Loucy (cell line): ENCODE measurements at regions not wholly inside any gene's neighbourhood (a gene's known extent, or its start where the extent isn't known, plus 50 kb on each side); places are given as distances from the start of the nearest gene placed in this dataset.

Experiments used
- H2AFZ ChIP-seq: fragments of 200-600 bp; sonication (generic); 2 replicates; pipeline ENCODE4 v1.6.0; 2016; ENCODE audit warnings: antibody characterized with exemption, mild to moderate bottlenecking, low read length, moderate library complexity
- H3F3A ChIP-seq: fragments of 200-600 bp; 2 replicates; pipeline ENCODE4 v1.6.0; 2016; ENCODE audit warnings: antibody characterized with exemption, low read depth, mild to moderate bottlenecking
- H3K27me3 ChIP-seq: fragments of 200-600 bp; sonication (generic); 2 replicates; pipeline ENCODE4 v1.6.1; 2014; ENCODE audit warnings: low read length, mild to moderate bottlenecking; ENCODE audit not compliant: insufficient read depth, poor library complexity, severe bottlenecking
- H3K36me3 ChIP-seq: fragments of 200-600 bp; sonication (generic); 2 replicates; pipeline ENCODE4 v1.6.1; 2016; ENCODE audit warnings: low read length; ENCODE audit not compliant: insufficient read depth
- H3K4me1 ChIP-seq: fragments of 200-600 bp; sonication (generic); 2 replicates; pipeline ENCODE4 v1.5.1; 2014; ENCODE audit warnings: low read length, mild to moderate bottlenecking; ENCODE audit not compliant: insufficient read depth, poor library complexity, severe bottlenecking
- H3K4me2 ChIP-seq: fragments of 200-600 bp; sonication (generic); 2 replicates; pipeline ENCODE4 v1.6.0; 2014; ENCODE audit warnings: antibody characterized with exemption, low read length, low read depth, mild to moderate bottlenecking; ENCODE audit not compliant: poor library complexity, severe bottlenecking
- H3K4me3 ChIP-seq: fragments of 200-600 bp; sonication (generic); 2 replicates; pipeline ENCODE4 v1.5.1; 2014; ENCODE audit warnings: low read length, mild to moderate bottlenecking, mixed read lengths; ENCODE audit not compliant: poor library complexity, severe bottlenecking
- H3K79me2 ChIP-seq: fragments of 200-600 bp; sonication (generic); 2 replicates; pipeline ENCODE4 v1.6.1; 2014; ENCODE audit warnings: low read length; ENCODE audit not compliant: insufficient read depth
- H3K9ac ChIP-seq: fragments of 200-600 bp; sonication (generic); 2 replicates; pipeline ENCODE4 v1.6.0; 2014; ENCODE audit warnings: mild to moderate bottlenecking, low read depth, low read length, moderate library complexity; ENCODE audit not compliant: poor library complexity, severe bottlenecking
- H3K9me2 ChIP-seq: fragments of 200-600 bp; sonication (generic); replicated peaks from 2 replicates; pipeline ENCODE4 v1.6.1; 2016; ENCODE audit warnings: low read depth, low read length, mixed read lengths
- H3K9me3 ChIP-seq: fragments of 200-600 bp; sonication (generic); 2 replicates; pipeline ENCODE4 v1.6.1; 2014; ENCODE audit warnings: mild to moderate bottlenecking, antibody characterized with exemption, low read length, low read depth; ENCODE audit not compliant: insufficient read depth
- H4K20me1 ChIP-seq: fragments of 200-600 bp; sonication (generic); 2 replicates; pipeline ENCODE4 v1.6.0; 2014; ENCODE audit warnings: antibody characterized with exemption, low read length, mild to moderate bottlenecking; ENCODE audit not compliant: insufficient read depth, poor library complexity, severe bottlenecking
- CTCF ChIP-seq: fragments of 200-600 bp; sonication (generic); conservative IDR thresholded peaks from 2 replicates; pipeline ENCODE4 v1.5.1; 2014; ENCODE audit warnings: mild to moderate bottlenecking, antibody characterized with exemption, low read length
- EZH2phosphoT487 ChIP-seq: fragments of 200-600 bp; IDR thresholded peaks from 2 replicates; pipeline ENCODE4 v1.6.1; 2018; ENCODE audit warnings: antibody characterized with exemption, mild to moderate bottlenecking, moderate library complexity, borderline replicate concordance

- Histone ChIP-seq H3K4me1 (peaks cover 8% of the 10 kb centered on the region), H3K4me3 (no peak overlapping the region), H3K79me2 (no peaks in the 10 kb centered on the region), H3K27me3 (no peaks in the 10 kb centered on the region), H3K9me3 (no peaks in the 10 kb centered on the region), H2AFZ (peak overlapping the region; percentile 29; the same call in 1 of the 2 replicates), H3K9ac (no peak overlapping the region), H3K4me2 (no peak overlapping the region), H3K36me3 (no peaks in the 10 kb centered on the region), H4K20me1 (no peaks in the 10 kb centered on the region), H3K9me2 (no peaks in the 10 kb centered on the region), H3F3A (no peaks in the 10 kb centered on the region)
- TF ChIP-seq CTCF: no peak
- no peak for TF ChIP-seq EZH2phosphoT487
Observed at GRCh38 chr13:80870186-80870585, 529.3 kb upstream of the SPRY2 start.

- no peaks in the 10 kb centered on the region for H3K36me3 ChIP-seq
- TF ChIP-seq EZH2phosphoT487: no peak
- TF ChIP-seq CTCF: no peak
- H3K4me2 ChIP-seq: no peak overlapping the region
- no peak overlapping the region for H2AFZ ChIP-seq
- H3K4me1 ChIP-seq: no peaks in the 10 kb centered on the region
- H3K79me2 ChIP-seq: no peaks in the 10 kb centered on the region
- H3K9me3 ChIP-seq: no peaks in the 10 kb centered on the region
- no peaks in the 10 kb centered on the region for H3K27me3 ChIP-seq
- no peaks in the 10 kb centered on the region for H4K20me1 ChIP-seq
- H3K4me3 ChIP-seq: no peak overlapping the region
- H3K9me2 ChIP-seq: no peaks in the 10 kb centered on the region
- no peaks in the 10 kb centered on the region for H3F3A ChIP-seq
- H3K9ac ChIP-seq: no peak overlapping the region
Observed at GRCh38 chr13:80866921-80867320, 526.0 kb upstream of the SPRY2 start.

GRCh38 chr13:80865329-80865728 is 524.4 kb upstream of the SPRY2 start:
- no peak overlapping the region for H3K4me3 ChIP-seq
- H3F3A ChIP-seq: no peaks in the 10 kb centered on the region
- no peaks in the 10 kb centered on the region for H3K4me1 ChIP-seq
- no peaks in the 10 kb centered on the region for H3K79me2 ChIP-seq
- no peaks in the 10 kb centered on the region for H4K20me1 ChIP-seq
- TF ChIP-seq EZH2phosphoT487: no peak
- H2AFZ ChIP-seq: no peak overlapping the region
- H3K4me2 ChIP-seq: no peak overlapping the region
- no peaks in the 10 kb centered on the region for H3K9me2 ChIP-seq
- H3K9me3 ChIP-seq: no peaks in the 10 kb centered on the region
- no peaks in the 10 kb centered on the region for H3K27me3 ChIP-seq
- no peak overlapping the region for H3K9ac ChIP-seq
- H3K36me3 ChIP-seq: no peaks in the 10 kb centered on the region

GRCh38 chr13:80862456-80862855 is 521.5 kb upstream of the SPRY2 start:
- H3K27me3 ChIP-seq: no peaks in the 10 kb centered on the region
- TF ChIP-seq EZH2phosphoT487 (no peak), CTCF (no peak)
- no peaks in the 10 kb centered on the region for H3K4me1 ChIP-seq
- H3K9me3 ChIP-seq: no peaks in the 10 kb centered on the region
- H3K9ac ChIP-seq: no peak overlapping the region
- H3F3A ChIP-seq: no peaks in the 10 kb centered on the region
- no peaks in the 10 kb centered on the region for H3K36me3 ChIP-seq
- no peaks in the 10 kb centered on the region for H4K20me1 ChIP-seq
- no peaks in the 10 kb centered on the region for H3K79me2 ChIP-seq
- no peak overlapping the region for H3K4me2 ChIP-seq
- H2AFZ ChIP-seq: no peak overlapping the region
- no peaks in the 10 kb centered on the region for H3K9me2 ChIP-seq
- no peak overlapping the region for H3K4me3 ChIP-seq
